WTC11 (cell line): ENCODE measurements at regions not wholly inside any gene's neighbourhood (a gene's known extent, or its start where the extent isn't known, plus 50 kb on each side); places are given as distances from the start of the nearest gene placed in this dataset.

Experiments used
- CTCF ChIP-seq: fragments of 200-600 bp; IDR thresholded peaks from 2 replicates; pipeline ENCODE4 v1.8.0; 2022; ENCODE audit warnings: antibody characterized with exemption
- HMGXB4 ChIP-seq: sonication (generic); formaldehyde crosslinking; IDR thresholded peaks from 2 replicates; pipeline ENCODE4 v1.8.1; 2023; ENCODE audit warnings: mild to moderate bottlenecking, moderate library complexity, missing genetic modification reagents
- JUN ChIP-seq: sonication (generic); formaldehyde crosslinking; IDR thresholded peaks from 2 replicates; pipeline ENCODE4 v1.8.0; 2023; ENCODE audit warnings: mild to moderate bottlenecking, missing genetic modification reagents

DNA sequence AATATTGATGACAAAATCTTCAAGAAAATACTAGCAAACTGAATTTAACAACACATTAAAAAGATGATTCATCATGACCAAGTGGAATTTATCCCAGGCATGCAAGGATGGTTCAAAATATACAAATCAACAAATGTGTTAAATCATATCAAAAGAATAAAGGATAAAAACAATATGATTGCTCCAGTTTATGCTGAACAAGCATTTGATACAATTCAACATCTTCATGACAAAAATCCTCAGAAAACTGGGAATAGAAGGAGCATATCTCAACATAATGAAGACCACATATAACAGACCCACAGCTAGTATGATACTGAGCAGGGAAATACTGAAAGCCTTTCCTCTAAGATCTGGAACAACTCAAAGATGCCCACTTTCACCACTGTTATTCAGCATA lies 352.3 kb downstream of the PYDC2 start:
- TF ChIP-seq CTCF (no peak), JUN (CRISPR knock-in tag) (no peak), HMGXB4 (CRISPR knock-in tag) (no peak)
